Ovary (tissue), 3 donors: ENCODE measurements at regions not wholly inside any gene's neighbourhood (a gene's known extent, or its start where the extent isn't known, plus 50 kb on each side); places are given as distances from the start of the nearest gene placed in this dataset.
"Not testable (repeated sequence)": the region's sequence is repeated elsewhere in the genome, so short reads cannot be mapped to it uniquely, and the experiment has no call there.

Experiments
- CTCF ChIP-seq, 3 donors: fragments of 450-650 bp in 2 of 3; fragments of 200-600 bp in 1 of 3; IDR thresholded peaks; one replicate each; pipeline versions ENCODE4 v1.5.1 to v1.8.0; 2016 to 2022; ENCODE audit warnings: antibody characterized with exemption in 3 of 3, mild to moderate bottlenecking in 1 of 3
- EP300 ChIP-seq: sonication (generic); formaldehyde crosslinking; IDR thresholded peaks from one replicate; pipeline ENCODE4 v1.6.1; 2017; ENCODE audit warnings: antibody characterized with exemption
- POLR2A ChIP-seq: fragments of 450-650 bp; IDR thresholded peaks from one replicate; pipeline ENCODE4 v1.6.1; 2017; ENCODE audit warnings: antibody characterized with exemption, mild to moderate bottlenecking, moderate library complexity
- donor health status: DM: no; HTN: no; CAD: no.

- not testable (repeated sequence) for TF ChIP-seq CTCF (IDR thresholded peaks at IDR 0.05); POLR2A; EP300
Measured at GRCh38 chr3:101922151-101922725, 72.9 kb downstream of the NFKBIZ start.
